T-helper 1 cell treated with Interleukin-12 subunit alpha and Interleukin-12 subunit beta and Interleukin-4 antibody, amounts not matched to agents 30 μg/mL and 1 μg/mL, for 36 hours (primary cell): ENCODE measurements at regions not wholly inside any gene's neighbourhood (a gene's known extent, or its start where the extent isn't known, plus 50 kb on each side); places are given as distances from the start of the nearest gene placed in this dataset.
"Not testable (repeated sequence)": the region's sequence is repeated elsewhere in the genome, so short reads cannot be mapped to it uniquely, and the experiment has no call there.

Experiments used
- H3K27ac Mint-ChIP-seq: one replicate; pipeline ENCODE4 v1.8.0; 2021; ENCODE audit warnings: mild to moderate bottlenecking, mixed read lengths
- H3K27me3 Mint-ChIP-seq: one replicate; pipeline ENCODE4 v1.8.0; 2021; ENCODE audit warnings: low read depth, mixed read lengths
- H3K36me3 Mint-ChIP-seq: one replicate; pipeline ENCODE4 v1.8.0; 2021; ENCODE audit warnings: low read depth, mixed read lengths
- H3K4me1 Mint-ChIP-seq: one replicate; pipeline ENCODE4 v1.8.0; 2021; ENCODE audit warnings: low read depth, mixed read lengths
- H3K4me3 Mint-ChIP-seq: one replicate; pipeline ENCODE4 v1.8.0; 2021; ENCODE audit warnings: mild to moderate bottlenecking, moderate library complexity, mixed read lengths
- H3K9me3 Mint-ChIP-seq: one replicate; pipeline ENCODE4 v1.8.0; 2021; ENCODE audit warnings: mixed read lengths

- H3K27ac Mint-ChIP-seq: no peak overlapping the region
- no peaks in the 10 kb centered on the region for H3K27me3 Mint-ChIP-seq
- no peaks in the 10 kb centered on the region for H3K9me3 Mint-ChIP-seq
- H3K36me3 Mint-ChIP-seq: no peaks in the 10 kb centered on the region
- H3K4me1 Mint-ChIP-seq: no peaks in the 10 kb centered on the region
- no peak overlapping the region for H3K4me3 Mint-ChIP-seq
These were observed 712.0 kb downstream of the TFAP2A start for GRCh38 chr6:9702914-9703313.

- H3K9me3 Mint-ChIP-seq: no peaks in the 10 kb centered on the region
- H3K4me3 Mint-ChIP-seq: no peak overlapping the region
- H3K36me3 Mint-ChIP-seq: no peaks in the 10 kb centered on the region
- no peaks in the 10 kb centered on the region for H3K4me1 Mint-ChIP-seq
- H3K27ac Mint-ChIP-seq: no peak overlapping the region
- no peaks in the 10 kb centered on the region for H3K27me3 Mint-ChIP-seq
These were observed 715.0 kb downstream of the TFAP2A start for GRCh38 chr6:9699888-9700287.

- no peaks in the 10 kb centered on the region for H3K27me3 Mint-ChIP-seq
- H3K4me1 Mint-ChIP-seq: no peaks in the 10 kb centered on the region
- H3K36me3 Mint-ChIP-seq: no peaks in the 10 kb centered on the region
- H3K9me3 Mint-ChIP-seq: no peaks in the 10 kb centered on the region
- H3K4me3 Mint-ChIP-seq: no peak overlapping the region
- no peak overlapping the region for H3K27ac Mint-ChIP-seq
These were observed 717.5 kb downstream of the TFAP2A start for GRCh38 chr6:9697263-9697931.

- peaks cover 4% of the 10 kb centered on the region for H3K9me3 Mint-ChIP-seq
- no peaks in the 10 kb centered on the region for H3K27me3 Mint-ChIP-seq
- no peak overlapping the region for H3K4me3 Mint-ChIP-seq
- no peaks in the 10 kb centered on the region for H3K36me3 Mint-ChIP-seq
- no peak overlapping the region for H3K27ac Mint-ChIP-seq
- H3K4me1 Mint-ChIP-seq: no peaks in the 10 kb centered on the region
These were observed 724.5 kb downstream of the TFAP2A start for GRCh38 chr6:9690388-9690787.

- not testable (repeated sequence) for H3K36me3 Mint-ChIP-seq, H3K27ac Mint-ChIP-seq, H3K9me3 Mint-ChIP-seq, H3K4me3 Mint-ChIP-seq, H3K4me1 Mint-ChIP-seq, H3K27me3 Mint-ChIP-seq
These were observed 734.1 kb downstream of the TFAP2A start for GRCh38 chr6:9680727-9681126.

- no peaks in the 10 kb centered on the region for H3K36me3 Mint-ChIP-seq
- H3K4me3 Mint-ChIP-seq: no peak overlapping the region
- no peak overlapping the region for H3K27ac Mint-ChIP-seq
- H3K9me3 Mint-ChIP-seq: peaks cover 4% of the 10 kb centered on the region
- no peaks in the 10 kb centered on the region for H3K27me3 Mint-ChIP-seq
- H3K4me1 Mint-ChIP-seq: no peaks in the 10 kb centered on the region
These were observed 739.8 kb downstream of the TFAP2A start for GRCh38 chr6:9675122-9675521.

- H3K4me3 Mint-ChIP-seq: no peak overlapping the region
These were observed 755.0 kb downstream of the TFAP2A start for GRCh38 chr6:9659848-9660247.

GRCh38 chr6:9657994-9658393 lies 756.9 kb downstream of the TFAP2A start:
- Mint-ChIP-seq H3K27ac (no peak overlapping the region), H3K4me3 (no peak overlapping the region), H3K4me1 (no peaks in the 10 kb centered on the region), H3K9me3 (peaks cover 22% of the 10 kb centered on the region), H3K36me3 (no peaks in the 10 kb centered on the region), H3K27me3 (no peaks in the 10 kb centered on the region)

More at GRCh38 chr6:9659848-9660247, 755.0 kb downstream of the TFAP2A start:
- no peaks in the 10 kb centered on the region for H3K4me1 Mint-ChIP-seq
- H3K9me3 Mint-ChIP-seq: peaks cover 13% of the 10 kb centered on the region
- no peak overlapping the region for H3K27ac Mint-ChIP-seq
- no peaks in the 10 kb centered on the region for H3K27me3 Mint-ChIP-seq
- no peaks in the 10 kb centered on the region for H3K36me3 Mint-ChIP-seq

GRCh38 chr6:9647599-9647998 lies 767.3 kb downstream of the TFAP2A start:
- Mint-ChIP-seq H3K4me1 (no peaks in the 10 kb centered on the region), H3K4me3 (no peak overlapping the region), H3K27ac (no peak overlapping the region), H3K9me3 (peaks cover 3% of the 10 kb centered on the region), H3K27me3 (no peaks in the 10 kb centered on the region), H3K36me3 (no peaks in the 10 kb centered on the region)

GRCh38 chr6:9647071-9647445 lies 767.8 kb downstream of the TFAP2A start:
- no peaks in the 10 kb centered on the region for H3K36me3 Mint-ChIP-seq
- H3K27ac Mint-ChIP-seq: no peak overlapping the region
- H3K27me3 Mint-ChIP-seq: no peaks in the 10 kb centered on the region
- no peaks in the 10 kb centered on the region for H3K4me1 Mint-ChIP-seq
- peaks cover 3% of the 10 kb centered on the region for H3K9me3 Mint-ChIP-seq
- no peak overlapping the region for H3K4me3 Mint-ChIP-seq

- no peak overlapping the region for H3K27ac Mint-ChIP-seq
- H3K36me3 Mint-ChIP-seq: no peaks in the 10 kb centered on the region
- H3K27me3 Mint-ChIP-seq: no peaks in the 10 kb centered on the region
- H3K4me1 Mint-ChIP-seq: no peaks in the 10 kb centered on the region
- no peak overlapping the region for H3K4me3 Mint-ChIP-seq
- H3K9me3 Mint-ChIP-seq: peaks cover 3% of the 10 kb centered on the region
These were observed 768.4 kb downstream of the TFAP2A start for GRCh38 chr6:9646342-9647070.

- Mint-ChIP-seq H3K4me1 (no peaks in the 10 kb centered on the region), H3K36me3 (no peaks in the 10 kb centered on the region), H3K4me3 (no peak overlapping the region), H3K27ac (no peak overlapping the region), H3K9me3 (peaks cover 3% of the 10 kb centered on the region), H3K27me3 (no peaks in the 10 kb centered on the region)
These were observed 776.0 kb downstream of the TFAP2A start for GRCh38 chr6:9638861-9639260.

- H3K4me1 Mint-ChIP-seq: no peaks in the 10 kb centered on the region
- H3K9me3 Mint-ChIP-seq: peaks cover 13% of the 10 kb centered on the region
- H3K4me3 Mint-ChIP-seq: no peak overlapping the region
- H3K36me3 Mint-ChIP-seq: no peaks in the 10 kb centered on the region
- H3K27me3 Mint-ChIP-seq: no peaks in the 10 kb centered on the region
- H3K27ac Mint-ChIP-seq: no peak overlapping the region
These were observed 780.1 kb downstream of the TFAP2A start for GRCh38 chr6:9634776-9635175.

- Mint-ChIP-seq H3K27me3 (no peaks in the 10 kb centered on the region), H3K27ac (no peak overlapping the region), H3K36me3 (no peaks in the 10 kb centered on the region), H3K9me3 (peaks cover 18% of the 10 kb centered on the region), H3K4me3 (no peak overlapping the region), H3K4me1 (no peaks in the 10 kb centered on the region)
These were observed 782.8 kb downstream of the TFAP2A start for GRCh38 chr6:9632026-9632425.

- H3K36me3 Mint-ChIP-seq: no peaks in the 10 kb centered on the region
- H3K4me1 Mint-ChIP-seq: no peaks in the 10 kb centered on the region
- no peak overlapping the region for H3K27ac Mint-ChIP-seq
- no peak overlapping the region for H3K4me3 Mint-ChIP-seq
- peaks cover 28% of the 10 kb centered on the region for H3K9me3 Mint-ChIP-seq
- H3K27me3 Mint-ChIP-seq: no peaks in the 10 kb centered on the region
These were observed 786.1 kb downstream of the TFAP2A start for GRCh38 chr6:9628819-9629218.
